SW 1271 (cell line): ENCODE measurements at regions not wholly inside any gene's neighbourhood (a gene's known extent, or its start where the extent isn't known, plus 50 kb on each side); places are given as distances from the start of the nearest gene placed in this dataset.
A peak's percentile ranks its signal among the peaks of the same experiment; 100 is the strongest.
"Not testable (repeated sequence)": the region's sequence is repeated elsewhere in the genome, so short reads cannot be mapped to it uniquely, and the experiment has no call there.

Experiments
- DNase-seq, 2 experiments: peaks; one replicate each; lab custom pipeline; 2025; lab: John Stamatoyannopoulos, UW

DNA sequence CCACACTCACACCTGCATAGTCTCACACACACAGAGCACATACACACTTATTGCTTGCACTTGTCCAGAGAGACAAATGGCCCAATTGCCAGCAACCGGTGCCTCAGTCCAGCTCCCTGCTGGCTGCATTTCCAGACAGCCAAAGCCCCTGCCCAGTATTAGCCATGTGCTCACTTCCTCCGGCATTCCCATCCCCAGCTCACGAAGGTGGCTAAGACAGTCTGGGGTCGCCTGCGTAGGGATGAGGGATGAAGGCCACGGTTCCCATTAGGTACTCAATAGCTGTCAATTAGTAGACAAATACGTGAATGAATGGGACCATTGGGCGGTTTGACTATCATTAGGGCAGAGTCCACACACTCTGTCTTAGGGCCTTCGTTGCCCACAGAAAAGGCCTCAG lies 146.8 kb upstream of the EGLN3 start:
- no peak for DNase-seq

DNA sequence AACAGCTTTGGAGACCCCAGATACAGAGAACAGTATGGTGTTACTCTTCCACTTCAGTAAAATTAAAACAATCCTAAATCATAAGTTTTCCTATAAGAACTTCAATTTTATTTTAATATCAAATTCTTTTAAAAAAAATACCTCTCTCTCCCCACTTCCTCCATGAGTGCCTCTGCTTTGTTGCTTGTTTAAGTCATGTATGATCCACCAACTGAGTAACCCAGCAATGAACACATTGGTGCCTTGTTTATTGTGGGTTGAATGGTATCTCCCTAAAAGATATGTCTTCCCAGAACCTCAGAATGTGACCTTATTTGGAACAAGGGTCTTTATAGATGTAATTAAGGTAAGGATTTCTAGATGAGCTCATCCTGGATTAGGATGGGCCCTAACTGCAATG lies 143.5 kb upstream of the EGLN3 start:
- DNase-seq = no peak

DNA sequence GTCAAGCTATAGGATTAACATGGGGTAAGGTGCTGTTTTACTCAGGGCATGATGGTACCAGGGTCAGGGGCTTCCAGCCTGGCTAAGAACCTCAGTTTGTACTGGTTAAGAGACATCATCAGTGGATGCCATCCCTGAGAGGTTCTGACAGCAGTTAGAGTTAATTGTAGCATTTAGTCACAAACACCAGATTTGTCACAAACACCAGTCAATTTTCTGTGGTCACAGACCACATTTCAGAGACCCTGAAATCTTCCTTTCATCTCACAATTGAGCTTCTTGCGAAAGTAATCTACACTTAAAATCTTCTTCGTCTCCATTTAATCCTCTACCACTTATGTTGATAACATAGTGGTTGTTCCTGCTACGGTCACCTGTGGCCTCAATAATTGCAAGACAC lies 143.0 kb upstream of the EGLN3 start:
- no peak for DNase-seq

DNA sequence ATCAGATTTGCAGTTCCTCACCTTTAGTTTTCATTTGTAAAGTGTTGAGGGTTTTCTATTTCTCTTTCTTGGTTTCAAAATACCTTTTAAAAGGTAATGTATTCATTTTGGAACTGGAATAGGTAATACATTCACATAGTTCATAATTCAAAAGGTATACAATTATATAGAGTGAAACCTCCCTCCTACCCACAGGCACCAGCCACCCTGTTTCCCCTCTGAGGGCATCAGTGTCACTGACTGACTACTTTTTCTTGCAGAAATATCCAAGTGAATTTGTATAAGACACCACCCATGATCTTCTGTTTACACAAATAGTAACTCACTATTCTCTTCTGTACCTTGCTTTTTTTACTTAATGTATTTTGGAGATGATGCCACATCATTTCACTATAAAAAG lies 139.6 kb upstream of the EGLN3 start:
- DNase-seq = no peak

DNA sequence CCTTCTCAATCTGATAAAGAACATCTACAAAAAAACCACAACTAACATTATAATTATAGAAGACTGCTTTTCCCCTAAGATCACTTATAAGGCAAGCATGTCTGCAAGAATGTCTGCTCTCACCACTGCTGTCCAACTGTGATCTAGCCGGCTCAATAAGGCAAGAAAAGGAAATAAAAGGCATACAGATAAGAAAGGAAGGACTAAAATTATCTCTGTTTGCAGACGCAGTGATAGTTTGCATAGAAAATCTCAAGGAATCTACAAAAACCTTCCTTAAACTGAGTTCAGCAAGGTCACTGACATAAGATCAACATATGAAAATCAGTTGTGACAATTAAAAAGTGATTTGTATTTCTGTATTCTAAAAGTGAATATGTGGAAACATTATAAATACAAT lies 138.0 kb upstream of the EGLN3 start:
- DNase-seq = no peak

DNA sequence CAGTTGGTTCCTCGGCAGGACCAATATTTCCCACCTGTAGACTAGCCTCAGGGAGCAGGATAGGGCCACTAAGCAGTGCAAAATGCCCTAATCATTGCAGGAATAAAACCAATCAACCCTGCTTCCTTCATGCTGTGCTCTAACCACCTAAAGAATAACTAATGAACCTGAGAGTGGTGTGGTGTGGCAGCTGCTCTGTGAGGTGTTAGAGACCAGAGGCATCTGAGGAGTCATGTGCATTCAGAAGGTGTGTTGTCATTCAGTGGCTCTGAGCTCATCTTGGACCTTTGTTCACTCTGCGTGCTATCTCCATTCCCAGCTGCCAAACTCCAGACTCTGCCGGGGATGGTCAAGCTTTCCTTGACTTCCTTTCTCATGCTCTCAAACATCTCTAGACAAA lies 136.7 kb upstream of the EGLN3 start:
- DNase-seq = no peak

DNA sequence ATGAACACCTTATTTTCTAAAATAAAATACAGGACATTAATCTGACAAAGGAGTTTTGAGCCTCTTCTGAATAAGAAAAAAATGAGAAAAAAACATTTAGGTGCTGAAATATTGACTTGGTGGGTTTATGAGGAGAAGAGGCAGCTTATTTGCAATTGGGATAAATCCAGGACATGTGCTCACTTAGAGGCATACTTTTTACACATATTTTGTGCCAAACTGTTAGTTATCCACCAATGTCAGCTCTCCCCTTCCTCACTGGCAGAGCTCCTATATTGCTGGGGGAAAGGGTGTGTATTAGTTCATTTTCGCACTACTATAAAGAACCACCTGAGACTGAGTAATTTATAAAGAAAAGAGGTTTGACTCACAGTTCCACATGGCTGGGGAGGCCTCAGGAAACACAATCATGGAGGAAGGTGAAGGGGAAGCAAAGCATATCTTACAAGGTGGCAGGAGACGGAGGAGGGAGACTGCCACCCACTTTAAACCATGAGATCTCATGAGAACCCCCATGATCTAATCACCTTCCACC lies 135.4 kb upstream of the EGLN3 start:
- DNase-seq = no peak

DNA sequence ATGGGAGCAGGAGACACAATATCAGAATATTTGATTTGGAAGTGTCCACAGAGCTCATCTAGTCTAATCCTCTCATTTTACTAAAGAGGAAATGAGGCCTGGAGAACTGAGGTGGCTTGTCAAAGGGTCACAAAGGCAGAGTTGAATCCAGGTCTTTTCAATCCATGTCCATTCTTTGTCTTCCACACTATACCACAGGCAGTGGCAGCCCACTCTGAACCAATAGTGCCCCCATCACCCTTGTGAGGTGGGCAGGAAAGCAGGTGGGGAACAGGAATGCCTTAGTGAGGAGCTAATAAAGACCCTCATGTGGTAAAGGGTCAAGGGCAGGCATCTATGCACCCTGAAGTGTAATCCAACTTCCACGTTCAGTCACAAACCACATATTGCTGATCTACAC lies 134.8 kb upstream of the EGLN3 start:
- no peak for DNase-seq

DNA sequence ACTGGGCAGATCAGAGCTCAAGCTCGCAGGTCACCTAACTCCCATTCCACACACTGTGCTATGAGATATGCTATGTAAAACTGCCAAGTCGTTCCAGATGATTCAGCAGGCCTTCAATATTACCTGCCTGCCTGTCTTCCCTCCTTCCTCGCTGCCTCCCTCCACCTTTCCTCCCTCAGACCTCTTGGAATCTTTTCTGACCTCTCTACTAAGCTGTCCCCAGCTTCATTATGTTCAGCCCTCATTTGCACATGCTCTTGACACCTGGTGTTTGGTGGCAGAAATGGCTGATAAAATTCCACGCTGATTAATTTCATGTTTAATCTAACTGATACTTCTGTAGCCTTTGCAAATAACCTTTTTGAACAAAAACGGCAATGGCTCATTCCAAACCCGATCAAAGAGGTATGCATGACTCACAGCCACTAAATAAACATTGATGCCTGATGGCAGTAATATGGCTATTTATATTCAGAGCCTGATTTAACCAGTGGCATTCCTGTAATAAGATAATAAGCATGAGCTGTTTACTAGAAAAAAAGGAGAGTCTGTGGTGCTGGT lies 130.8 kb upstream of the EGLN3 start:
- DNase-seq = peak in 1 of 2 experiments; percentile 22

DNA sequence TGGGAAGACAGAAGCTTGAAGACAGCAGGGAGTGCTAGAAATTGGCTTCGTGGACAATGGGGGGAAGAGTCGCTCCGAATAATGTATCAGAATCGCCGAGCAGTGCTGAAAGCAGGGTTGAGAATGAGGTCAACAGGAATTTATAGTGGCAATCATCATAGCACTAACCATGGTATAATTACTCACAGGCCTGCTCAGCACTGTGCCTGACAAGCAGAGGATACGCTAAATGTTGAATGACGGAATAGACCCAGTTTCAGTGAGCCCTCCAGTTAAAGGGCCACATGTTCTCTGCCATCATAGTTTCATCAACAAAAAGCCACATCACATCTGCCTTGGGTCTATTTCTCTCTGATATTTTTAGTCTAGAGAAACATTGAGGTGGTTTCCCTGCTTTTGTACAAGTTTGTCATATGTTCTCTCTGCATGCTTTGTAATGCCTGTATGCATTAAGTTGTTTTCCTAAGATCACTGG lies 130.3 kb upstream of the EGLN3 start:
- DNase-seq = no peak

DNA sequence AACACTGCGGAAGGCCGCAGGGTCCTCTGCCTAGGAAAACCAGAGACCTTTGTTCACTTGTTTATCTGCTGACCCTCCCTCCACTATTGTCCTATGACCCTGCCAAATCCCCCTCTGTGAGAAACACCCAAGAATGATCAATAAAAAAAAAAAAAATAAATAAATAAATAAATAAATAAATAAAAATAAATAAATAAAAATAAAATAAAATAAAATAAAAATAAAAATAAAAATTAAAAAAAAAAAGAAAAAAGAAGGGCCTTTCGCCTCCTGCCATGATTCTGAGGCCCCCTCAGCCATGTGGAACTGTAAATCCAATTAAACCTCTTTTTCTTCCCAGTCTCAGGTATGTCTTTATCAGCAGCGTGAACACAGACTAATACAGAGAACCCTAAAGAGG lies 128.8 kb upstream of the EGLN3 start:
- DNase-seq = not testable (repeated sequence)

DNA sequence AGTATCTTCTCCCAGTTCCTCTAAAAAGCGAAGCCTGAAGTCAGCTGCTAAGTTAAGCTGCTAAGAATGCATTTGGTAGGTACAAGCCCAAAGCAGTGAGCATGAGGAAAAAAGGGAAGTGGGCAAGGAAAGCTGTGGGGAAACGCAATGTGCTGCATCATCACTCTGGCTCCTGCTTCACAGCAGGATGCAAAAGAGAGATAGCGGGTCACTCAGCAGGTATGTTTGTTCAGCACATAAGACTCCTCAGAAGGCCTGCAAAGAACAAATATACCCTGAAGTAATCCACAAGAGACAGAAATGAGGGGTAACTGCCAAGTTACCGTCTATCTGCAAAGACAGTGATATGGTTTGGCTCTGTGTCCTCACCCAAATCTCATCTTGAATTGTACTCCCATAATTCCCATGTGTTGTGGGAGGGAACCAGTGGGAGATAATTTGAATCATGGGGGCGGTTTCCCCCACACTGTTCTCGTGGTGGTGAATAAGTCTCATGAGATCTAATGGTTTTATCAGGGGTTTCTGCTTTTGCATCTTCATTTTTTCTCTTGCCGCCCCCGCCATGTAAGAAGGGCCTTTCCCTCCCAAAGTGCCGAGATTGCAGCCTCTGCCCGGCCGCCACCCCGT lies 127.4 kb upstream of the EGLN3 start:
- no peak for DNase-seq

DNA sequence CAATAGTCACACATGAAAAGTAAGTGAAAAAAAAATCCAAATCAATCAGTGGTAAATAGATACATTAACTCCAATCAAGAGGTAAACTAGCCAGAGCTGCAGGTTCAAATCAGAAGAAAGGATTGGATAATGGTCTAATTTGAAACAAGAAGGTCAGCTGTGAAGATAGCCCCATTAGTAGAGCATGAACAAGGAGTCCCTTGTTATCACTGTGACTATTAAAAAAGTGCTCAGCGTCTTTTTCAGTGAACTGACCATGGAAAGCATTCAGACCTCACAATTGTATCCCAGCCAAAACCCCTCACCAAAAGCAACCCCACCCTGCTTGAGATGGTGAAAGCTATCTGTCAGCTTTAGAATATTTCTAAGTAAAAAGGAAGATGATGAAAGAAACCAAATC lies 125.0 kb upstream of the EGLN3 start:
- DNase-seq = no peak

DNA sequence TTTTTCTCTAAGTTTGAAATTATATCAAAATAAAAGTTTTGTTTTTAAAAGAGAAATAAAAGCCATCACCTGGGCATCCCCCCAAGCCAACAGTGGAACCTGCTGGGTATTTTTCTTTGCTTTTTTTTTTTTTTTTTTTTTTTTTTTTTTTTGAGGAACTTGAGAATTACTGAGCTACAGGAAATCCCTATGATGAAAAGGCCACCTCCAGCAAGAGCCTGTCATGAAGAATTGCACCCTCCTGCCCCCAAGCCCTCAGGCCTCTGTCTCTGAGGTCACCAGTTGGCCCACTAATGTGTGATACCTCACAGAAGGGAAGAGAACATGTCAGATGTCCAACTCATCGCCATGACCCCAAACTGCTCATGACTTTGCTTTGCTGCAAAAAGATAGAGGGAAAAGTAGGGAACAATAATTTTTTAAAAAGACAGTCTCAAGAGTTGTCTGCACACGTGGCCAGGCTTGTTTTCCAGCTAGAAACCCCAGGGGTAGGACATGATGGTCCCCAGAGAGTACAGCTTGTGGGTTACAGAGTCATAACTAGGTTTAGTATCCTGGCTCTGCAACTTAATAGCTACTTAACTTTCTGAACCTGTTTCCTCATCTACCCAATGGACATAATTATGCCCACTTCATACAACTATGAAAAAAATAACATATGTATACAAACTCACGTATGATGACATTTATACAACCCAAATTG lies 124.3 kb upstream of the EGLN3 start:
- DNase-seq = no peak

DNA sequence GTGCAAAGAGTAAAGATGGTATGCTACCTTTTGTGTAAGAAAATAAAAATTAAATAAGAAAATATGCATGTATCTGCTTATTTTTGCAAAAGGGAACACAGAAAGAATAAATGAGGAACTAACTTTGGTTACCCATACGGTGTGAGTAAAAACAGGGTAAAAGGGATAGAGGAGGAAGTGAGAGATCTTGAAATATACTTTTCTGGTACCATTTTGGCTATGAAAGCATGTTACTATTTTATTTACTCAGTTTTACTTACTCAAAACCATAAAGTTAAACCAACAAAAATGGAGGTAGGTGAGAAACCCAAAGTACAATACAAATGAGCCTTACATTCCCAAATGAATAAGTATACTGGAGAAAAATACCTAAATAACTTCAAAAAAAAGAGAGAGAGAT lies 122.0 kb upstream of the EGLN3 start:
- DNase-seq = no peak

DNA sequence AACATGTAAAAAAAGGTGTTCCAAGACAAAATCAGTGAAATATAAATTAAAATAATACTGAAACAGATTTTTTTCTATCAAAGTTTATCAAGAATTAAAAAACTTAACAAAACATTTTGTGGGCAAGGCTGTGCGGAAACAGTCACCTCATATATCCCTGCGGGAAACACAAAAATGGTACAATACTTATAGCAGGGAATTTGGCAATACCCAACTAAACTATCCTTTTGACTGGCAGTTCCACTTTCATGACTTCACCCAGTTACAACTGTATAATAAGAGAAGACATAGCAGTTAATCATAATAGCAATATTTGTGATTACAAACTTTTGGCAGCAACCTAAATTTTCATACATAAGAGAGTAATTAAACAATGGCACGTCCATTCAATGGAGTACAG lies 121.5 kb upstream of the EGLN3 start:
- no peak for DNase-seq

DNA sequence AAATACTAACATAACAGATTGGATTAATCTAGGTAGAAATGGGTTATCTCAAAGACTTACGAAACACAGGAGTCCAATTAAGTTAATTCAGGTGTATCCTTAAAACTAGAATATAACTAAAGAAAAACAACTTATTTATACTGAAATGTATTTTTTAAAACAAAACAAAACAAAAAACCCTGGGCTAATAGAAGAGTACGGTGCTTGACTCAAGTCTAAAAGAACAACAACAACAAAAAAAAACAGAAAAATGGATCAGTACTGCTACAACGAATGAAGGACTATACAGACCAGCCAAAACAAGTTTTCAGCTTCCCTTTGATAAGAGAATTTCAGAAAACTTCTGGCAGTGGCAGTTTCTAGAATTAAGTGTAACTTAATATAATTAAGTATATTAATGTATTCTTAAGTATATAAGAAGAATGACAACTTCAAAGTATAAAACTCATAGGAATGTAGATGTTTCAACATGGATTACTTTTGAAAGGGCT lies 120.1 kb upstream of the EGLN3 start:
- no peak for DNase-seq

DNA sequence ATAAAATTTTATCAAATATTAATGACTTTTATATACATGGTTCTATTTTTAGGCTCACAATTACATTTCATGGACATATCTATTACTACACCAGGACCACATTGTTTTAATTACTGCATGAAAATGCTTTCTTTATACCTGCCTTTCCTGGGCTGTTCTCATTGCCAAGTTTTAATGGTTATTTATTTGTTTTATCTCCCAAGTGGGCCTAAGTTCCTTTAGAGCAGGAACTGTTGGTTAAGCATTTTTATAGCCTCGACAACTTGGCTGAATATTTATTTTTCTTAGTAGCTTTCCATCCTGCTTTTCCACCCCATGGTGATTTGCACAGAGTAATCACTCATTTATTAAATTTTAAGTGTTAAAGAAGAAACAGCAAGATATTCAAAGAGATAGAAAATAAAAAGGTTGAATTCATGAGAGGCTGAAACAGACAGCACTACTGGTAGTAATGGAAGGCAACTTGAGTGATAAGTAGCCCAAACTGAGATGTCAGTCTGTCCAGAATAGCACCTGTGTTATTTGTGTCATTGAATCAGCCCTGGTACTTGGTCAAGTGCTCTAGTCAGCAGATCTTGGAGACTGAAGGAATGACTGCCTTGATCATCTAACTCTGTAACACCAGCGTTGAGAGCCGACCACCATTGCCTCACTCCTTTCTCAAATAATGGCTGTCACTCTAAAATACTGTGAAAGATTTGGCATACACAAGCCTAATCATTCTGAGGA lies 119.1 kb upstream of the EGLN3 start:
- no peak for DNase-seq

DNA sequence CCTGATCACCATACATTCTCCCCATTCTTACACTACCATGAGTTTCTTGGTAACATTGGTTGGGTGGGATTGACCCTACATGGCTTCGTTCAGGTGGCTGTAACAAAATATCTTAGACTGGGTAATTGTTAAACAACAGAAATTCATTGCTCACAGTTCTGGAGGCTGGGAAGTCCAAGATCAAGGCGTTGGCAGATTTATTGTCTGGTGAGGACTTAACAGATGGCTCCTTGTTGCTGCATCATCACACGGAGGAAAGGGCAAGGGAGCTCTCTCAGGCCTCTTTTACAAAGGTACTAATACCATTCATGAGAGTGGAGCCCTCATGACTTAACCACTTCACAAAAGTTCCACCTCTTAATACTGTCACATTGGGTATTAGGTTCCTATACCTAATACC lies 116.7 kb upstream of the EGLN3 start:
- no peak for DNase-seq

DNA sequence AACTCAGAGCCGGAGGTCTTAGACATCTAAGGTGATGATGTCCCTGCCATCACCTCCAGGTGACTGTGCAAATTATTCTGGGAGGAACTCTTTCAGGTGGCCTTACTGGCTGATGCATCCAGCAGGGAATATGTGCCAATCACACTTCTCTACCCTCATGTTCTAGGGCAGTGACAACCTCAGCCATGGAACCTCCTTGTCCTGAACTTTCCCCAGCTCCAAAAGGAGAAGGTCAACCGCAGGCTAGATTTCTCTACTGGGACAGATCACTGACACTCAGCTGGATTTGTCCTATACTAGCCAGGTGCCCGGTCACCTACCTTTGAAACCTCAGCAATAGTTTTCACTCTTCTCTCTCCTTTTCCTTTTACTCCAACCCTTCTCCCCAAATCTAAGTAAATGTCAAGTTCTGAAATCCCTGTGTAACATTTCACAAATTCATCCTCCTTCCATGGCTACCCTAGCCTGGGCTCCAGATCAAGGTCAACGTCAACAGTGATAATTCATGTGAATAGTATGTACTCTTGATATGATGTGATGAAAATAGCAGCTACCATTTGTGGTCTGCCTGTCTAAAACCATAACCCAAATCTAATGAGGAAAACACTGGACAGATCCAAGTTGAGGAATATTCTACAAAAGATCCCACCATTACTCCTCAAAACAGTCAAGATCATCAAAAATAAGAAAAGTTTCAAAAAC lies 115.0 kb upstream of the EGLN3 start:
- DNase-seq = no peak

DNA sequence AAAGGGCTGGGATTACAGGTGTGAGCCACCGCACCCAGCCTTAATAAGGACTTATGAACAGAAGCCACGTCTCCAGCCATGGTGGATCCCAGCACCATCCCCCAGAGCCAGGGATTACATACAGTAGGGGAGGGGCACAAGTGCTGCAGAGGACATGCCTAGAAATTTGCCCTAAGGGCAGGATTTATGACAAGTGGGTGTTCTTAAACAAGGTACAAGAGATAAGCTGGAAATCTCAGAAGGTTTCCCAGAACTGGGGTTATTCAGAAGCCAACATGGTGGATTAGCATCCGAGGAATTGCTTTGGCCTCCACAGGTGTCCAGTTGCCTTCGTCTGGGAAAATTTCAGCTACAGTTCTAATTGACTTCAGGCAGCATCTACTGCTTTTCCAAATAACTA lies 114.4 kb upstream of the EGLN3 start:
- DNase-seq = no peak

DNA sequence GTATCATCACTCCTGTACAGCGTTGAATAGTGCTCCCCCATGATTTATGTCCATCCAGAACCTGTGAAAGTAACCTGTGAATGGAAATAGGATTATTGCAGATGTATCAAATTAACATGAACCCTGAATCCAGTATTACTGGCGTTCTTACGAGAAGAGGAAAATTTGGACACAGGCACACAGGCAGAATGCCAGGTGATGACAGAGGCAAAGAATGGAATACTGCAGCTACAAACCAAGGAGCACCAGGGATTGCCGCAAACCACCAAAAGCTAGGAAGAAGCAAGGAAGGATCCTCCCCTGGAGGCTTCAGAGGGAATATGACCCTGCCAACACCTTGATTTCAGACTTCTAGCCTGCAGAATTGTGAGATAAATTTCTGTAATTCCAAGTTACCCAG lies 113.5 kb upstream of the EGLN3 start:
- DNase-seq = no peak
